ENCODE measurements at regions not wholly inside any gene's neighbourhood (a gene's known extent, or its start where the extent isn't known, plus 50 kb on each side); places are given as distances from the start of the nearest gene placed in this dataset.

GRCh38 chr5:149441986-149442385 is 62.9 kb upstream of the IL17B start:
- ATAC-seq: no peak
- DNase-seq (ENCODE audit: low spot score): no peak
- H3K27ac Mint-ChIP-seq: no peak overlapping the region
- no peaks in the 10 kb centered on the region for H3K36me3 Mint-ChIP-seq
- H3K27me3 Mint-ChIP-seq: peaks cover 3 to 7% of the 10 kb centered on the region in 2 donors
- no peaks in the 10 kb centered on the region for H3K9me3 Mint-ChIP-seq
- H3K4me3 Mint-ChIP-seq: no peak overlapping the region
- peaks cover 2 to 6% of the 10 kb centered on the region in 2 donors for H3K4me1 Mint-ChIP-seq (ENCODE audit: low read depth in 2 of 2)

- Mint-ChIP-seq H3K9me3 (no peaks in the 10 kb centered on the region), H3K4me1 (ENCODE audit: low read depth in 2 of 2) (peaks cover 2 to 6% of the 10 kb centered on the region in 2 donors), H3K4me3 (no peak overlapping the region), H3K27me3 (peaks cover 5 to 11% of the 10 kb centered on the region in 2 donors), H3K36me3 (no peaks in the 10 kb centered on the region), H3K27ac (no peak overlapping the region)
- DNase-seq (ENCODE audit: low spot score) (no peak), ATAC-seq (no peak)
These were observed 62.2 kb upstream of the IL17B start for GRCh38 chr5:149441194-149441753.

GRCh38 chr5:149439899-149440542 is 60.9 kb upstream of the IL17B start:
- Mint-ChIP-seq H3K4me1 (ENCODE audit: low read depth in 2 of 2) (peaks cover 2 to 6% of the 10 kb centered on the region in 2 donors), H3K27me3 (peaks cover 8 to 15% of the 10 kb centered on the region in 2 donors), H3K27ac (no peak overlapping the region), H3K4me3 (no peak overlapping the region), H3K9me3 (no peaks in the 10 kb centered on the region), H3K36me3 (no peaks in the 10 kb centered on the region)
- DNase-seq (ENCODE audit: low spot score) (no peak), ATAC-seq (no peak)

GRCh38 chr5:149438711-149439132 is 59.6 kb upstream of the IL17B start:
- DNase-seq (ENCODE audit: low spot score) (no peak), ATAC-seq (no peak)
- Mint-ChIP-seq H3K27ac (no peak overlapping the region), H3K36me3 (no peaks in the 10 kb centered on the region), H3K4me3 (no peak overlapping the region), H3K9me3 (no peaks in the 10 kb centered on the region), H3K27me3 (peaks cover 8 to 15% of the 10 kb centered on the region in 2 donors), H3K4me1 (ENCODE audit: low read depth in 2 of 2) (peaks cover 2 to 6% of the 10 kb centered on the region in 2 donors)

GRCh38 chr5:149438281-149438680 is 59.2 kb upstream of the IL17B start:
- Mint-ChIP-seq H3K4me3 (no peak overlapping the region), H3K9me3 (no peaks in the 10 kb centered on the region), H3K36me3 (no peaks in the 10 kb centered on the region), H3K4me1 (ENCODE audit: low read depth in 2 of 2) (peaks cover 2 to 3% of the 10 kb centered on the region in 2 donors), H3K27me3 (peaks cover 8 to 11% of the 10 kb centered on the region in 2 donors), H3K27ac (no peak overlapping the region)
- DNase-seq (ENCODE audit: low spot score) (no peak), ATAC-seq (no peak)

- Mint-ChIP-seq H3K9me3 (no peaks in the 10 kb centered on the region), H3K27me3 (peaks cover 8% of the 10 kb centered on the region in 2 donors), H3K36me3 (no peaks in the 10 kb centered on the region), H3K4me3 (no peak overlapping the region), H3K27ac (no peak overlapping the region), H3K4me1 (ENCODE audit: low read depth in 2 of 2) (peaks cover 0 to 2% of the 10 kb centered on the region in 2 donors)
- DNase-seq (ENCODE audit: low spot score) (no peak), ATAC-seq (no peak)
These were observed 58.4 kb upstream of the IL17B start for GRCh38 chr5:149437391-149438040.

GRCh38 chr5:149435660-149436059 is 56.6 kb upstream of the IL17B start:
- H3K4me1 Mint-ChIP-seq (ENCODE audit: low read depth in 2 of 2): peaks cover 6 to 8% of the 10 kb centered on the region in 2 donors
- no peaks in the 10 kb centered on the region for H3K36me3 Mint-ChIP-seq
- H3K27ac Mint-ChIP-seq: no peak overlapping the region
- H3K4me3 Mint-ChIP-seq: no peak overlapping the region
- ATAC-seq (no peak), DNase-seq (ENCODE audit: low spot score) (no peak)
- H3K9me3 Mint-ChIP-seq: no peaks in the 10 kb centered on the region
- H3K27me3 Mint-ChIP-seq: peaks cover 8% of the 10 kb centered on the region in 2 donors

- Mint-ChIP-seq H3K4me1 (ENCODE audit: low read depth in 2 of 2) (peaks cover 8 to 10% of the 10 kb centered on the region in 2 donors), H3K27ac (no peak overlapping the region), H3K27me3 (peaks cover 8% of the 10 kb centered on the region in 2 donors), H3K4me3 (no peak overlapping the region), H3K9me3 (no peaks in the 10 kb centered on the region), H3K36me3 (no peaks in the 10 kb centered on the region)
- DNase-seq (ENCODE audit: low spot score): no peak
- no peak for ATAC-seq
These were observed 55.9 kb upstream of the IL17B start for GRCh38 chr5:149435015-149435376.

- DNase-seq (ENCODE audit: low spot score): no peak
- Mint-ChIP-seq H3K36me3 (no peaks in the 10 kb centered on the region), H3K4me1 (ENCODE audit: low read depth in 2 of 2) (peaks cover 8 to 11% of the 10 kb centered on the region in 2 donors), H3K9me3 (no peaks in the 10 kb centered on the region), H3K4me3 (no peak overlapping the region), H3K27ac (no peak overlapping the region), H3K27me3 (peaks cover 8% of the 10 kb centered on the region in 2 donors)
- no peak for ATAC-seq
These were observed 55.3 kb upstream of the IL17B start for GRCh38 chr5:149434162-149435014.

- no peak for ATAC-seq
- DNase-seq (ENCODE audit: low spot score): no peak
- Mint-ChIP-seq H3K36me3 (no peaks in the 10 kb centered on the region), H3K27ac (no peak overlapping the region), H3K4me1 (ENCODE audit: low read depth in 2 of 2) (peaks cover 8 to 13% of the 10 kb centered on the region in 2 donors), H3K4me3 (no peak overlapping the region), H3K9me3 (no peaks in the 10 kb centered on the region), H3K27me3 (peaks cover 8% of the 10 kb centered on the region in 2 donors)
These were observed 54.5 kb upstream of the IL17B start for GRCh38 chr5:149433524-149434131.

GRCh38 chr5:149432911-149433401 is 53.9 kb upstream of the IL17B start:
- no peaks in the 10 kb centered on the region for H3K36me3 Mint-ChIP-seq
- H3K4me1 Mint-ChIP-seq (ENCODE audit: low read depth in 2 of 2): peaks cover 8 to 13% of the 10 kb centered on the region in 2 donors
- no peaks in the 10 kb centered on the region for H3K9me3 Mint-ChIP-seq
- H3K4me3 Mint-ChIP-seq: no peak overlapping the region
- DNase-seq (ENCODE audit: low spot score): no peak
- no peak for ATAC-seq
- peaks cover 5 to 8% of the 10 kb centered on the region in 2 donors for H3K27me3 Mint-ChIP-seq
- H3K27ac Mint-ChIP-seq: no peak overlapping the region

- Mint-ChIP-seq H3K36me3 (no peaks in the 10 kb centered on the region), H3K27me3 (peaks cover 5 to 8% of the 10 kb centered on the region in 2 donors), H3K4me1 (ENCODE audit: low read depth in 2 of 2) (peaks cover 8 to 13% of the 10 kb centered on the region in 2 donors), H3K4me3 (no peak overlapping the region), H3K27ac (no peak overlapping the region), H3K9me3 (no peaks in the 10 kb centered on the region)
- DNase-seq (ENCODE audit: low spot score): no peak
- no peak for ATAC-seq
These were observed 53.3 kb upstream of the IL17B start for GRCh38 chr5:149432376-149432775.
